B cell (primary cell): ENCODE measurements at regions not wholly inside any gene's neighbourhood (a gene's known extent, or its start where the extent isn't known, plus 50 kb on each side); places are given as distances from the start of the nearest gene placed in this dataset.

ENCODE experiments used
- ATAC-seq: fragments of 200-7000 bp; cut with Tn5 transposase; one replicate; pipeline ENCODE4 v1.10.0; 2021; ENCODE audit warnings: low read depth, mild to moderate bottlenecking, moderate number of reproducible peaks, moderate library complexity
- CTCF ChIA-PET: fragments of 350-600 bp; sonication (Branson Sonifier 250); formaldehyde crosslinking; loops from one replicate; lab custom pipeline; 2021; ENCODE audit warnings: antibody characterized with exemption, inconsistent platforms; lab: Charles Lee
- POLR2A ChIA-PET: fragments of 350-600 bp; sonication (Branson Sonifier 250); formaldehyde crosslinking; loops from one replicate; lab custom pipeline; 2021; ENCODE audit warnings: antibody characterized with exemption; lab: Charles Lee
- DNase-seq: peaks from one replicate; pipeline ENCODE4 v3.0.0; 2013
- H2AFZ ChIP-seq: 2 replicates; pipeline ENCODE4 v1.6.1; 2012; ENCODE audit warnings: mild to moderate bottlenecking, low read depth, low read length; ENCODE audit not compliant: insufficient read depth, poor library complexity, severe bottlenecking
- H3K27ac ChIP-seq, 2 donors: 1 replicate in 1 of 2; 2 replicates in 1 of 2; pipeline ENCODE4 v1.5.1; 2012 to 2013; ENCODE audit warnings: low read length in 2 of 2, mild to moderate bottlenecking in 2 of 2, moderate library complexity in 1 of 2
- H3K27me3 ChIP-seq, 4 experiments: fragments of 200-600 bp in 1 of 4; sonication (generic) in 1 of 4; replicated peaks in 1 of 4; 1 replicate in 2 of 4; 2 replicates in 2 of 4; pipeline versions ENCODE4 v1.6.1 to v1.7.0; 2013 to 2016; ENCODE audit warnings: low read length in 3 of 4, mild to moderate bottlenecking in 2 of 4, mixed read lengths in 1 of 4, moderate library complexity in 1 of 4; ENCODE audit not compliant: insufficient read depth in 4 of 4, control insufficient read depth in 3 of 4; ENCODE audit errors: control extremely low read depth in 1 of 4
- H3K36me3 ChIP-seq, 2 experiments: replicated peaks in 1 of 2; 1 replicate in 1 of 2; 2 replicates in 1 of 2; pipeline versions ENCODE4 v1.6.1 to v1.7.1; 2013; ENCODE audit warnings: low read length in 1 of 2; ENCODE audit not compliant: insufficient read depth in 2 of 2, control insufficient read depth in 1 of 2; ENCODE audit errors: control extremely low read depth in 1 of 2, extremely low read depth in 1 of 2
- H3K4me1 ChIP-seq, 2 donors: fragments of 200-600 bp in 1 of 2; sonication (generic) in 1 of 2; 1 replicate in 1 of 2; 2 replicates in 1 of 2; pipeline versions ENCODE4 v1.5.1 to v1.6.1; 2013 to 2017; ENCODE audit warnings: low read length in 2 of 2; ENCODE audit not compliant: control insufficient read depth in 2 of 2, insufficient read depth in 2 of 2
- H3K4me2 ChIP-seq: replicated peaks from 2 replicates; pipeline ENCODE3; 2012; ENCODE audit warnings: mild to moderate bottlenecking, low read depth, low read length; ENCODE audit not compliant: poor library complexity, severe bottlenecking
- H3K4me3 ChIP-seq, 5 experiments: fragments of 200-600 bp in 1 of 5; sonication (generic) in 1 of 5; 1 replicate in 3 of 5; 2 replicates in 2 of 5; pipeline versions ENCODE4 v1.5.1 to v1.7.0; 2011 to 2016; ENCODE audit warnings: low read length in 4 of 5, mild to moderate bottlenecking in 4 of 5, low read depth in 2 of 5, control low read depth in 1 of 5, moderate library complexity in 1 of 5; ENCODE audit not compliant: insufficient read depth in 1 of 5; ENCODE audit errors: control extremely low read depth in 1 of 5, extremely low read depth in 1 of 5
- H3K79me2 ChIP-seq: fragments of 200-600 bp; sonication (generic); one replicate; pipeline ENCODE4 v1.6.0; 2016; ENCODE audit warnings: low read length; ENCODE audit not compliant: control insufficient read depth, insufficient read depth
- H3K9ac ChIP-seq: fragments of 200-600 bp; sonication (generic); 2 replicates; pipeline ENCODE4 v1.6.1; 2017; ENCODE audit warnings: mild to moderate bottlenecking, low read length, moderate library complexity
- H3K9me3 ChIP-seq, 3 donors: one replicate each; pipeline versions ENCODE4 v1.6.1 to v1.7.1; 2013; ENCODE audit warnings: low read length in 2 of 3; ENCODE audit not compliant: control insufficient read depth in 2 of 3, insufficient read depth in 1 of 3; ENCODE audit errors: control extremely low read depth in 1 of 3
- H4K20me1 ChIP-seq: 2 replicates; pipeline ENCODE4 v1.6.0; 2012; ENCODE audit warnings: mild to moderate bottlenecking, low read length; ENCODE audit not compliant: insufficient read depth, control insufficient read depth, poor library complexity, severe bottlenecking
- H3K27ac Mint-ChIP-seq: one replicate; pipeline ENCODE4 v1.8.0; 2021; ENCODE audit warnings: mixed read lengths
- H3K27me3 Mint-ChIP-seq: one replicate; pipeline ENCODE4 v1.8.0; 2021; ENCODE audit warnings: mixed read lengths
- H3K4me1 Mint-ChIP-seq: one replicate; pipeline ENCODE4 v1.8.0; 2021; ENCODE audit warnings: mixed read lengths
- H3K4me3 Mint-ChIP-seq: one replicate; pipeline ENCODE4 v1.8.0; 2021; ENCODE audit warnings: mixed read lengths
- H3K9me3 Mint-ChIP-seq: one replicate; pipeline ENCODE4 v1.8.0; 2022; ENCODE audit warnings: mixed read lengths; ENCODE audit not compliant: insufficient read depth
- CTCF ChIP-seq: fragments of 200-600 bp; IDR thresholded peaks from one replicate; pipeline ENCODE4 v1.8.0; 2022; ENCODE audit warnings: antibody characterized with exemption, mild to moderate bottlenecking
- EZH2 ChIP-seq: IDR thresholded peaks from 2 replicates; pipeline ENCODE4 v1.6.1; 2012; ENCODE audit warnings: borderline replicate concordance, low read depth, mild to moderate bottlenecking, moderate library complexity, low read length; ENCODE audit not compliant: insufficient read depth, poor library complexity, severe bottlenecking
- WGBS: methylation state at CpG from one replicate; pipeline ENCODE4 v1.1.5; 2013; ENCODE audit warnings: missing lambda C conversion rate; ENCODE audit not compliant: insufficient coverage; 5-methylcytosine and 5-hydroxymethylcytosine counted together
- intact Hi-C: fragments of 100-400 bp; cut with micrococcal nuclease; formaldehyde crosslinking; loops from one replicate; pipeline ENCODE4 v1.10.0; 2022

- ChIA-PET POLR2A (no interaction called here), CTCF (no interaction called here)
- no peaks in the 10 kb centered on the region for H3K27me3 ChIP-seq
- Mint-ChIP-seq H3K4me3 (no peak overlapping the region), H3K4me1 (no peaks in the 10 kb centered on the region), H3K9me3 (no peaks in the 10 kb centered on the region), H3K27ac (no peak overlapping the region), H3K27me3 (no peaks in the 10 kb centered on the region)
- H4K20me1 ChIP-seq = no peaks in the 10 kb centered on the region
- no peak for ATAC-seq
- DNase-seq = no peak
- H3K4me1 ChIP-seq = no peaks in the 10 kb centered on the region
- no peak overlapping the region for H2AFZ ChIP-seq
- 83% methylated on average over 3 of the region's 3 CpGs for WGBS
- H3K27ac ChIP-seq = no peak overlapping the region
- intact Hi-C loops = no loop called here
- H3K36me3 ChIP-seq = no peaks in the 10 kb centered on the region
- H3K4me2 ChIP-seq = no peak overlapping the region
- no peak overlapping the region for H3K4me3 ChIP-seq
- peaks cover 0 to 3% (median 0%) of the 10 kb centered on the region in 3 donors for H3K9me3 ChIP-seq
- TF ChIP-seq EZH2 (no peak), CTCF (no peak)
- no peaks in the 10 kb centered on the region for H3K79me2 ChIP-seq
- no peak overlapping the region for H3K9ac ChIP-seq
Measured at GRCh38 chr18:34299828-34300227, 75.1 kb upstream of the NOL4 start.

GRCh38 chr18:34311468-34311867 is 86.8 kb upstream of the NOL4 start:
- no peak overlapping the region for H3K4me3 Mint-ChIP-seq
- Histone ChIP-seq H3K36me3 (no peaks in the 10 kb centered on the region), H3K4me3 (no peak overlapping the region), H2AFZ (no peak overlapping the region), H3K4me2 (no peak overlapping the region), H3K27ac (no peak overlapping the region), H3K9ac (no peak overlapping the region), H3K79me2 (no peaks in the 10 kb centered on the region), H3K9me3 (peaks cover 0 to 4% (median 0%) of the 10 kb centered on the region in 3 donors), H3K27me3 (no peaks in the 10 kb centered on the region), H3K4me1 (no peaks in the 10 kb centered on the region), H4K20me1 (no peaks in the 10 kb centered on the region)
- TF ChIP-seq CTCF = no peak
- no peak for TF ChIP-seq EZH2
- ChIA-PET POLR2A (no interaction called here), CTCF (no interaction called here)
- DNase-seq (no peak), ATAC-seq (no peak)
- no peaks in the 10 kb centered on the region for H3K27me3 Mint-ChIP-seq
- no CpG with 5 or more reads among the region's 1 CpG for WGBS
- H3K9me3 Mint-ChIP-seq = peaks cover 2% of the 10 kb centered on the region
- intact Hi-C loops = no loop called here
- no peak overlapping the region for H3K27ac Mint-ChIP-seq
- H3K4me1 Mint-ChIP-seq = no peaks in the 10 kb centered on the region
